Stimulated activated CD4-positive, alpha-beta T cell treated with anti-CD3 and anti-CD28 coated beads, Interleukin-15, amount 100 ng/mL, for 24 hours (primary cell): ENCODE measurements at regions not wholly inside any gene's neighbourhood (a gene's known extent, or its start where the extent isn't known, plus 50 kb on each side); places are given as distances from the start of the nearest gene placed in this dataset.
"Not testable (repeated sequence)": the region's sequence is repeated elsewhere in the genome, so short reads cannot be mapped to it uniquely, and the experiment has no call there.

Experiments
- DNase-seq: peaks from one replicate; pipeline ENCODE4 v3.0.0-alpha.2; 2020

DNA sequence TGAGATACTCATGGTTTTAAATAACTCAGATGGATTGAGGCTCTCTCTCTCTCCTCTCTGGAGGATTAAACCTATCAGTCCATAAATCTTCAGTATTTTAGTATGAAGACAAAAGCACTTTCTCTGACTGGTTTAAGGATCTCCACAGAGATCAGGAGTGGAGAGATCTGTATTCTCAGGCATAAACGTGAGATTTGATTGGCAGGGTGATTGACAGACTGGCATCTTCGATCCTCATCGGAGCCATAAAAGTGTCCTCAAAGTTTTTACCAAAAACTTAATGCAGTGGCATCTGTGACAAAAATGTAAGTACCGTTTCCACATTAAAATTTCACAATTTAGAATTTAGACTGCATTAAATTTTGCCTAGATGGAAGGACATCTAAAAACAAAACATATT lies 870.1 kb downstream of the KCNJ2 start:
- DNase-seq: no peak

DNA sequence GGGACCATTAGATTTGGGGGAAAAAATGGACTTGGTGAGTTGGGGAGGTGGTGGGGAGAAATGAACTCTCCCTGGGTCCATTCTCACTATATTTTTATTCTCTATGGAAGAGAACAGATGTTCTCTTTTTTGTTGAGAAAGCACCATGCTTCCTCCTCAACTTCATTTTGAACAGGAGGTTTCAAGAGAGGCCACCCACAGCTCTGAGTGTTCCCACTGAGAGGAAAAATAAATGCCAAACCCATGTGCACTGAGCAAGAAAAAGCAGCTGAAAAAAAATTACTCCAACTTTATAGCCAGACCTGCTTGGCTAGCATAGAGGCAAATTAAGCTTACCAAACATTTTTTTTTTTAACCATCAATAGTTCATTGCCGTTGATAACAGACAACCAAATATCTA lies 883.6 kb downstream of the KCNJ2 start:
- no peak for DNase-seq

DNA sequence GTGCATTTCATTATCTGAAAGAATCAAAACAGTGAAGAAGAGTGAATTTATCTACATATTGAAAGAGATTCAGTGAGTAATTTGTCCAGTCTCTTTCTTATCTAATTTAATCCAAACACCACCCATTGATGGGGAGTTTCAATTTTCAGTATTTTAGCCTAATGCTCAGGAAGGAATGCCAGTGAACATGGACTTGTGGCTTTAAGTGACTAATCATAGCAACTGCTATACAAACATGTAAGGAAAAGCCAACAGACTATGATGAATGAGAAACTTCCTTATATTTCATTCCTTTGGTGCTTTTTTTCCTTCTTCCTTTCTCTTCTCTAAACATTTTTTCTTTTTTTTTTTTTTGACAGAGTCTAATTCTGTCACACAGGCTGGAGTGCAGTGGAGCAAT lies 885.8 kb downstream of the KCNJ2 start:
- DNase-seq: no peak

DNA sequence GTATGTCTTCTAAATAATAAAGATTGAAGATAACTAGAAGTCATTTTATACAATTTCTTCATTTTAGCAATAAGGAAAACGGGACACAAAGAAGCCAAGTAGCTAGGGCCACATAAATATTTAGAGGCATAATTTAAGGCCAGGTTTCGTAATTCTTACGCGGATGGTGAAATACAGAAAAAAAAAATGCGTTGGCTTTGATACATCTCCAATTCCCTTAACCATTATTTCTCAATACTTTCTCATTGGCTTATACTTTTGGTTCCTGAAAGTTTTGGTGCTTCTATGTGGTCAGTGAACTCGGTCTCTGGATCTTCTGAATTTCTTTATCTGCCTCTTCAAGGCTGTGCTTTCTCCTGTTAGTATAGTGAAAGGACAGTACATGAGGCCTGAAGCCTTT lies 888.1 kb downstream of the KCNJ2 start:
- DNase-seq: no peak

DNA sequence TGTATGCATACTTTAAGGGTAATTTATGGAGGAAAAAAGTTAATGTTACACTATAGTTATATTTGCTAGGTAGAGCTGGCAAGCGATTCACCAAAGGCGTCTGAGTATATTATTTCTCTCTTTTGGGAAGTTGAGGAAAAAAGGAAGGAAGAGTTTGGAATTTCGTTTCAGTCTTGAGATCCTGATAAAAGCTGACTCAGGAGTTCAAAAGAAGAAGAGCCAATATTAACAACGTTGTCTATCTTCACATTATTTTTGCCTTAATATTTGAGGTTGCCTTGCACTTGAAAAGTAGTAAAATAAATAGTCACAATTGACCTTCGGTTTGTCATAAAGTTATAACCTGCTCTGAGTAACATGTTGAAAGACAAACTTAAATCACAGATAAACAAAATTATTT lies 888.6 kb downstream of the KCNJ2 start:
- no peak for DNase-seq

DNA sequence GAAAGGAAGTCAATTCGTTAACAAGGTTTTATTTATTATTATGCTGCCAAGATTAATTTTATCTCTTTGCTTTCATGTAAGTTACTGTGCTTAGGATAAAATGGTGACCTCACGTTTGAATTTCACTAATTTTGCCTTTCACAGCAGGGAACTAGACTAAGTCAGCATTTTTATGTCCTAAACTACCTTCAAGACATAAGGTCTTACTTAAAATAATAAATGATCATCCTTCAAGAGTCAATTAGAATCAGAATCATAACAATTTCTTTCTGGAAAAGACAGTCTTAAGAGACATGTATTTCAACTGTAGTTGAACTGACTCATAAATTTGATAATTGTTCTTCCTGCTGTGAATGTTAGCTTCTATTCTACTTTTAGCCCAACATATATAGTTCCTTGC lies 893.8 kb downstream of the KCNJ2 start:
- no peak for DNase-seq

DNA sequence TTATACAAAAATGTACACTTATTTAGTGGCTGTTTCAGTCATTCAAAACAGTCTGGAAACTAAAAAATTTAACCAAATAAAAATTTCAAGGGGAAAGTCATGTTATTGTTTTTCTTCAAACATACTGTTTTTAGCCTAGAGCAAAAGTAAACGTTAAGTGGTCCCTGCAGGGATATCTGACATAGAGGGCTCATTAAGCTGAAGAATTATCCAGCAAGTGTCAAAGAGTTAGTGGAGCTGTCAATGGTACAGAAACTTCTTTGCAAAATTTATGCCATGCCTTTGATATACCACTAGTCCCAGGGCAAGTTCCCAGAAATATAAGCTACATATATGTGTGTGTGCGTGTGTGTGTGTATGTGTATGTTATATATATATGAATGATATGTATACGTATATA lies 894.2 kb downstream of the KCNJ2 start:
- DNase-seq: no peak

DNA sequence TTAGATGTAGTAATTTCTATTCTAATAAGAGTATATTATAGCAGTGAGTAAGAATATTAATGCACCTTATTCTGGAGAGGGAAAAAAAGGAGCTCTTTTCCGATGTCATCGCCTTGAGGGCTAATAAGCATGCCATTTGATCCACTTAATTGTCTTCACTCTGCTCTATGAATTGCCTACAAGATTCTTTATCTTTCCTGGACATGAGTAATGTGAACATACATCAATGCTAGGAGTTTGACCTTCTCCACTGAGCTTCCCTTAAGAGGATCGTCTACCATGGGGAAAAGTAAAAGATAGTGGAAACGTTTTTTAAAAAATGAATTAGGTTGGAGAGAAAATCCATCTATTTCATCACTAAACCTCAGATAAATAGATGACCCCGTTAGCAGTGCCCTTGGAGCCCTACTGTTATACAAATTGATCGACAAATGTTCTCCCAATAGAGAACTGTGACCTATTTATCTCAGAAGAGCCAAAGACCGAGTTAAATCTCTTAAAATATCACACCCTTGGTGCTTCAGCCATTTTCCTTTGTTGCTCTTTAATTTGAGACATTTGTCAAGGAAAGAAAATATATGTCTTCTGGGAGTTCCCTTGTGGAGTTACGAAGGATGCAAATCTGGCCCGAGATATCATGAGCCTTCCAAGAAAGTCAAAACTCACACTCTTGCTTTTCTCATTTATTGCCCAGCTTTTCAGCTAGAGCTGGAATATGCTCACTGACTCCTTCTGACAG lies 898.5 kb downstream of the KCNJ2 start:
- no peak for DNase-seq

DNA sequence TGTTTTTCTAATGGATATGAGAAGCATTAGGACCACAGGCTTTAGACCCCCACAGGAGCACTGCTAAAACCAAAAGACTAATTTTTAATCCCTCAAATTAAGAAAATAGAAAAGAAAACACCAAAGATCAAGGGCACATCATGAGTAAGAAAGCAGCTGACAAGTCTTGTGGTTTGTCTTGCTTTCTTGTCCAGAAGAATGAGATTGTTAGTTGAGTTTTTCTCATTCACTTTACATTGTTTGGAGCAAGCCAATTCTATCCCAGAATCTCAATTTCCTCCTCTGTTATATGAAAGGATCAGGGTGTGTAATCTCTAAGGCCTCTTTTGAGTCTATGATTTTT lies 899.0 kb downstream of the KCNJ2 start:
- no peak for DNase-seq

DNA sequence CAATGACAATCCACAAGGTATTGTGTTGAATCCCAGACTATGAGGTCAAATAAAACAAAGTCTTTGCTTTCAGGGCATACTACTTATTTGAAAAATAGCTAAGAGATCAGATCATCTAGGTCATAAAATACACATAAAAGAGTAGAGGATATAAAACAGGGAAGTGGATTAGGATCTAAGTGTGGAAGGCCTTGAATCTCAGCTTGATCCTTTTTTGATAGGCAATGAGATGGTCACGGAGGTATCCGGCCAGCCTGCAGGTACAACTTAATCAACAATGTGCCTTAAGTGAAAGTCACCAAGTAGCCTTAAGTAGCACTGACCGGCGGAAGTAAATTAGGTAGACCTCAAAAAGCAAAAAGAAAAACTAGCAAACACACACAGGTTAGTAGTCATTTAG lies 901.7 kb downstream of the KCNJ2 start:
- no peak for DNase-seq

DNA sequence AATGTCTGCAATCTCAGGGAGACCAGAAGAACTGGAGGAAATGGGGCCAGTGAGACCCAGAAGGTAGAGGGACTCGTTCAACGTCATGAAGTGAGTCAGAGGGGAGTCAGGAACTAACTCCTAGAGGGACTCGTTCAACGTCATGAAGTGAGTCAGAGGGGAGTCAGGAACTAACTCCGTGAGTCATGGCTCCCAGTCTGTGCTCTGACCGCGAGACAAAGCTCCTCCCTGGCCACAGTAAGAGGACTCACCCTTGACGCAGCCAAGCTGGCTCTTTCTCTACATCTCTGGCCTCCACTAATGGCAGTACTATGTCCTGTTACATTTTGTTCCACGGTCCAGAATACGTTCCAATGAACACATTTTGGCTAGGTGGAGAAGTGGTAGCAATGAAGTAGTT lies 902.5 kb downstream of the KCNJ2 start:
- DNase-seq: no peak

DNA sequence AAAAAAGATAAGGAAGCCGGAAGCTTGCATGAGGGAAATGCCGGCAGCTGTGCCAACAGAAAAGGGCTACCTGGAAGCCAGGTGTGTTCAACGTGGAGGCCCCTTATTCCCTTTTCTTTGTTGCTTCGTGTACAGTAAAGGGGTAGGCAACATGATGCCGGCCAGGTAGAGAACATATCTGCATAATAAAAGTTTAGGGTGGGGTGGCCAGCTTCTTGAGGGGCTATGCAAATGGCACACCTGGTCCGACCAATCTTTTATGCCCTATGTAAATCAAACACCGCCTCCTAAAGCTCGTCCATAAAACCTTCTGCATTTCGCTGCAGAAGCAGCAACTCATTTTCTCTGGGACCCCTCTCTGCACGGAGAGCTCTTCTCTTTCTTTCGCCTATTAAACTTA lies 911.6 kb downstream of the KCNJ2 start:
- DNase-seq: no peak

DNA sequence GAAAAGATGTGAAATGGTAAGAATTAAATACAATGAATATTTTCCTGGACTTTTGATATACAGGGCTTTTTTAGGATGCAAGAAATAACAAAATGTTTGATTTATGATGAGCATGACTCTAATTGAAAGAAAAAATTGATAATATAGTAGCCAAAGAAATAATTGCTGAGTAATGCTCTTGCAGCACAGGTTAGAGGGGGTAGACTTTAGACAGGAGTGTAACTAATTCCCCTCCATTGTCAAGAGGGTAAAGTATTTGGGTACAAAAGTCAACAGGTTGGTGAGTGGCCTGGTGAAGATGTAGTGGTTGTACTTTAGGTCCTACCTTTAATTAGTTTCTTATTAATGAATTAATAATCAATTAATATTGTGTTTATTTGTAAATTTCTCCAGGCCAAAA lies 912.3 kb downstream of the KCNJ2 start:
- DNase-seq: no peak

DNA sequence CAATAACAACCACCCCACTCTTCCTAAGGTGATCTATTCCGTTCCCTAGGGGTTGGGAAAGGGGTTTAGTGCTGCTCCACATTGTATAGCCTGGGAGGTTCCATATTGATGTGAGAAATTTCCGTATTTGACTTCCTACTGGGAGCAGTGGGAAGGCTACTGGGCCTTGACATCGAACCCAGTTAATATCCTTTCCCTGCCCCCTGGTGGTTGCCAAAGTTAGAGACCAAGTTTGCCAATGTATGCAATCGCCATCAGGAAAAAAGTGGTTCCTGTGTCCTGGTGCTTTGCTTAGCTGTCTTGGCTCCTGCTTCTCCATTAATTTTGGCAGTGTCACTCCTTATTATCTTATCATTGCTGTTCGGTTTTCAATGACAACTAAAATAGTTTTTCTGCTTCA lies 914.9 kb downstream of the KCNJ2 start:
- DNase-seq: peak; percentile 5

DNA sequence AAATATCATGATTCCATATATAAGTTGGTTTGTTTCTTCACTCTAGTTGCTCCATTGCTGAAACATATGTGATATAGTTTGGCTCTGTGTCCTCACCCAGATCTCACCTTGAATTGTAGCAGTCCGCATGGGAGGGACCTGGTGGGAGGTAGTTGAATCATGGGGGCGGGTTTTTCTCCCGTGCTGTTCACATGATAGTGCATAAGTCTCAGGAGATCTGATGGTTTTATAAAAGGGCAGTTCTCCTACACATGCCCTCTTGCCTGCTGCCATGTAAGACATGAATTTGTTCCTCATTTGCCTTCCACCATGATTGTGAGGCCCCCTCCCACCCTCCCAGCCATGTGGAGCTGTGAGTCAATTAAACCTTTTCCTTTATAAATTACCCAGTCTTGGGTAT lies 915.5 kb downstream of the KCNJ2 start:
- DNase-seq: no peak

DNA sequence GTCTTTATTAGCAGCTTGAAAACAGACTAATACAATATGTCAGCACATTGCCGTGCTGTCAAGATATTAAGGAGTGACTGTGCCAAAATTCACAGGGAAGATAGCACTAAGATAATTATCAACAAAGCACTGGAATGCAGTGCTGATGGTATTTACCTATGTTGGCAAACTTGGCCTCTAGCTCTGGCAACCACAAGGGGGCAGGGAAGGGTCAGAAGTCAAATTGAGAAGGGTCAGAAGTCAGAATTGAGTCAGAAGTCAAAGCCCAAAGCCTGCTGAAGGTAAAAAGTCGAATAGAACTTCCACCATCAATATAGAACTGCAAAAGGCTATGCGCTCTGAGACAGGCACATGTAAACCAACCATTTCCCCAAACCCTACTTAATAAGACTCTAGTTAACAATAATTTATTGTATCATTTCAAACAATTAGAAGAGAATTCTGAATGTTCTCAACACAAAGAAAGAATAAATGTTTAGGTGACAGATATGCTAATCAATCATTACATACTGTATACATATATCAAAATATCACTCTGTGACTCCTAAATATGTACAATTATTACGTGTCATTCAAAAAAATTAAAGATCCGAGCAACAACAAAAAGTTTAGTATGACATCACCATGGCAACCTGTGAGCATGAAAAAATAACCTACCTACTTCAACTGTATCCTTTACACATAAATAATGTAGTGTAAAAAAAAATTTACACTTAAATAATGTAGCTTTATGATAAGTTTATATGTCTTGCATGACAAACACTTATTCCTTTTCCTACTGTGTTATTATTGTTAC lies 916.1 kb downstream of the KCNJ2 start:
- peak; percentile 21 for DNase-seq

DNA sequence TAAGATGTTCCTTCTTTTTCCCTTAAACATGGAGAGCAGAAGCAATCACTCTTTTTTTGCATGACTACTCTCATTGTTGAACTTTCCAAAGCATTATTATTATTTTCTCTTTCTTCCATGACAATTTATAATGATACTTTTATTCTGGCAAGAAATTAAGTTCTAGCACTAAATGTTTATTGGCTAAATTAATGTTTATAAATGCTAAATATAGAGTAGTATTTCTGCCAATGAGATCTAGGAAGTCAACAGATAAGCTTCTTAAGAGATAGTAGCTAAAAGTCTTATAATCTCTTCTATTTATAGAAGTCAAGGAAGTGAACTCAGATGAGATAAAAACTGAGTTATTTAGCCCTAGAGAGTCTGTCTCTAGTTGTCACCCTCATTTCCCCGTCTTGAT lies 920.1 kb downstream of the KCNJ2 start:
- DNase-seq: no peak

DNA sequence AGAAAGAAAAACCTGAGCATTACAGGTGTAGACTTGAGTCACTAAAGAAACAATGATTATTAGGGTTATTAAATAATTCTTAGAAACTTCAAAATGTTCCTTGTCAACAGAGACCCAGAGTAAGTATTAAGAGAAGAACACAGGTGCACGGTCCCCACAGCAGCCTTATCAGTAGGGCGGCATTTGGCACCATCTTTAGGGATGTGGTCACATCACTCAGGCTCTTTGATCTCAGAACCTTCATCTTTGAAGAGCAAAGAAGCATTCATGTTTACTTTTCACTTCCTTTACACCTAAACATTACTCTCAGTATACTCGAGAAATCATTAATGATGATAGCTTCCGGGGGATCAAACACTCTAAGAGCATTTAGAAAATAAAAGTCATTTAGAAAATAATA lies 928.7 kb downstream of the KCNJ2 start:
- DNase-seq: no peak

DNA sequence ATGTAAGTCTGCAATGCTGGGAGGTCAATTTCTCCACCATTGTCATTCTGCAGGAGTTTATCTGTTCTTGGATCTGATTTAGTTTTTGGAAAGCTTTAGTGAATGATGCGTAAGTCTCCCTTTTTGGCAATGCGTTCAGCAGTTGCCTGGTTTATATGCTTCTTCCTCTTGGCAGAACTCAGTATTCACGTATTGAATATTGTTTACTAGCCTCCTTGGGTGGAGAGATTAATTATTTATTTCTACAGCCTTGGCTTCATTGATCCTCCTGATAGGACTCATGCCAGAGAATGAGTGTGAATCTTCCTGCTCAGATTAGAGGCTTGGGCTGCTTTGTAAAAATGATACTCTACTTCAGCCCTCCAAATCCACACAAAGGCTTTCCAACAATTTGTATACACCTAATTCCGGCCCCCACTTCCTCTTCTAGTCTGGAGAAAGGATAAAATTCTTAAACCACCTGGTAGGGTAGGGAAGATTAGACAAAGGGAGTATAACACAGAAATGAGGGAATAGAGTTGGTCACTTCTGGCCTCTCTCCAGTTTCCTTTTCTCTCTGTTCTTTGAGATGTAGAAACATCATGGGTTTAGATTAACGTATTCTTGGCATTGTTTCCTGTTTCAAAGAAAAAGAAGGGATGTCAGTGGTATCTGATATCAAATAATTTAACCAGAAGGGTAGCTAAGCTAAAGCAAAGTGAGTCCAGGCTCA lies 929.8 kb downstream of the KCNJ2 start:
- no peak for DNase-seq

DNA sequence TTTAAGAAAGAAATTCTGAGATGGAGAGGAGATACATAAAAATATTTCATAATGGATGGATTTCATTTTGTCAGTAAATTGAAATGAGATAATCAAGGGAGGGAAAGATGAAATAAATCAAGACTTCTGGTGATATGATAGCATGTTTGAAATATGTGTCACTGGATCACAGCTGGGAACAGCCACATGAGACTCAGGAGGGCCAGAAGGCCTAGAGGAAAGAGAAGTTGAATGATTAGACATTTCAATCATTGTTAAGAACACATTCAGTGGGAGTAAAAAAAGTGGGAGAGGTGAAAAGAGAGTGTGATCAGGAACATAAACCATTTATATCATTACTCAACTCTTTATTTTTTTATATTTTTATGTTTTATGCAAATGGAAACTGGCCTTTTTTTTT lies 933.4 kb downstream of the KCNJ2 start:
- DNase-seq: no peak

DNA sequence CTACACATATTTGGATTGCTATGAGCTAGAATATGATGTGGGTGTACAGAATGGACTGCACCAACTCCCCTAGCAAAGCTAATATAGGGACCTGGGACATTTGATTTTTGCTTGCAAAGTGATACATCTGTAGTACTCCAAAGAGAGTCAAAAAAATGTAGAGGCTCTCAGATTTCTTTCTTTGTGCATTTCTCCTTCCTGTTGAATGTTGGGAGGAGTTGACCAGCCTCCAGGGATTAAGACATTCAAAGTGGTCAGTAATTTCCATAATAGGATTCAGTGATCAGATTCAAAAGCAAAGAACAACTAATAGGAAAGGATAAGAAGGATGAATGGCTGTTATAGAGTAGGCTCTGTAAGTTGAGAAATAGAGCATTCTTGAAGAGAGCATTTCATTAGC lies 934.9 kb downstream of the KCNJ2 start:
- no peak for DNase-seq

DNA sequence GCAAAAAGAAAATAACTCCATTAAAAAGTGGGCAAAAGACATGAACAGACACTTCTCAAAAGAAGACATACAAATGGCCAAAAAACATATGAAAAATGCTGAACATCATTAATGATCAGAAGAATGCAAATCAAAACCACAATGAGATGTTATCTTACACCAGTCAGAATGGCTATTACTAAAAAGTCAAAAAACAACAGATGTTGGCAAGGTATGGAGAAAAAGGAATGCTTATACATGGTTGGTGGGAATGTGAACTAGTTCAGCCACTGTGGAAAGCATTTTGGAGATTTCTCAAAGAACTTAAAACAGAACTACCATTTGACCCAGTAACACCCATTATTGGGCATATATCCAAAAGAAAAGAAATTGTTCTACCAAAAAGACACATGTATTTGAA lies 936.7 kb downstream of the KCNJ2 start:
- not testable (repeated sequence) for DNase-seq

DNA sequence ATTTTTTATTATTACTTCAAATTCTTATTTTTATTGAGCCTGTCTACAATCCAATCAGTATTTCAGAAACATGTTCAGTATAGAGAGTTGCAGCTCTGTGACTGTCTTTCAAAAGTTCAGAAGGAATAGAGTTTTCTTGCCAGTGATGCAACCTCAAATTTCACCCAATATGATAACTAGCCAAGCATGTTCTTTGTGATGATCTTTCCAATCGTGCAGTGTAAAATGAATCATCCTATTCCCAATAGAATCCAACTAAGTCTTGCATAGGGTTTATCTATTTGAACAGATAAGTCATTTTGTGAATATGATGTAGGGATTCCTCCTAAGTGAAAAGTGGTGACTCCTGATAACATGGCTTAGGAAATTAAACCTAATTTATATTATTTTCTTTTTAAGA lies 937.8 kb downstream of the KCNJ2 start:
- no peak for DNase-seq

DNA sequence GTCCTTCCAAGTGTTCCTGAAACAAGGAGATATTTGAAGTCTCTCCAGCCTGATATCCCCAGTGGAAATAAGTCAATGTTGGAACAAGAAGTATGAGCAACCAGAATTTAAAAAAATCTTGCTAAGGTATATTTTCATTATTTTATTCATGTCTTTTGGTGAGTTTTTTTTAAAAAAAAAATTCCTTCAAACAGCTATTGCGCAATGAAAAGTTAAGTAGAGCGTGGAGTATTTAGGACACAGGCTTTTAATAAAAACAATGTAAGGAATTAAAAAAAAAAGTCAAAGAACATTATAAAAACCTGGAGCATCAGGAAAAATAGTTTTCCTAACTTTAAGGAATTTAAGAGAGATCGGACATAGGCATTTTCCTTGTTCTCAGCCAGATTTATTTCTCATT lies 940.4 kb downstream of the KCNJ2 start:
- DNase-seq: no peak
